H1 (cell line): ENCODE measurements at regions not wholly inside any gene's neighbourhood (a gene's known extent, or its start where the extent isn't known, plus 50 kb on each side); places are given as distances from the start of the nearest gene placed in this dataset.

Experiments
- CHD2 ChIP-seq: IDR thresholded peaks from 2 replicates; pipeline ENCODE4 v1.6.1; 2012; ENCODE audit warnings: low read length, improper control_type of control experiment
- CTCF ChIP-seq, 3 experiments: IDR thresholded peaks; 1 replicate in 2 of 3; 2 replicates in 1 of 3; pipeline versions ENCODE4 v1.5.1 to v1.6.1; 2011; ENCODE audit warnings: low read length in 3 of 3, mild to moderate bottlenecking in 3 of 3, inconsistent platforms in 2 of 3, low read depth in 1 of 3, moderate library complexity in 1 of 3; ENCODE audit not compliant: insufficient read depth in 1 of 3; ENCODE audit errors: control extremely low read depth in 1 of 3
- POLR2AphosphoS5 ChIP-seq: IDR thresholded peaks from 2 replicates; pipeline ENCODE4 v1.6.1; 2011; ENCODE audit warnings: low read depth, low read length

DNA sequence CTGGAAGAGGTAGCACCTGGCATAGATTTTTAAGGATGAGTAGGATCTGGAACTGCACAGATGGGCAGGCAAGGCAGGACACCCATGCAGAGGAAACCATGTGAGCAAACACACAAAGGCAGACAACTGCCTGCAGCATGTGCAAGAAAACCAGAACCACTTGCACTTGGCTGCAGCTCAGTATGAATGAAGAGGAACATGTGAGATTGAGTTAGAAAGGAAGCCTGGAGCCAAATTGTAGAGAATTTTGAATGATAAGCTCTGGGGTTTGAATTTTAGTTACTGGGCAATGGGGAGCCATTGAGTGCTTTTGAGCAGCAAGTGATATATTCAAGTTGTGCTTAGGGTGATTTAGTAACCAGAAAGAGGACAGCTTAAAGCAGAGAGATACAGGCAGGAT, 583.4 kb downstream of the SOX6 start:
- TF ChIP-seq CHD2: no peak
- TF ChIP-seq POLR2AphosphoS5: no peak
- no peak for TF ChIP-seq CTCF (IDR thresholded peaks at IDR 0.05; ENCODE audit: control extremely low read depth in 1 of 3, insufficient read depth in 1 of 3, low read depth in 1 of 3, low read length in 3 of 3)
